ENCODE measurements at regions not wholly inside any gene's neighbourhood (a gene's known extent, or its start where the extent isn't known, plus 50 kb on each side); places are given as distances from the start of the nearest gene placed in this dataset.

DNA sequence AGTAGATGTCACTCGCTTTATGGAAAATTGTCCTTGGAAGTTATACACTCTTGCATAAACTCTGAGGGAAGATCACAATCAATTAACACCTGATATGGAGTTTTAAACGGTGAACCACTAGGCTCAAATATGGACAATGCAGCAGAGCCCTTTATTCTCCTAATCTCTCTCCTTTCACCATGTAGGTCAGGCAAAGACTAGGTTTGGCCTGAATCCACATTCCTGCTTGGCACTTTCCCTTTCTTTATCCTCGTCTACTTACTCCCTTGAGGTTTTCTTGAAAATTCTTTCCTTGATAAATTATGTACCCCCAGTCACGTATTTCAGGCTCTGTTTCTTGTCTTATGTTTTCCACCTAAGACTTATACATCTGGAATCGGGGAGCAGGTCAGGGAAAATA, 751.7 kb downstream of the DACH1 start:
- TF ChIP-seq, protein P1, sequence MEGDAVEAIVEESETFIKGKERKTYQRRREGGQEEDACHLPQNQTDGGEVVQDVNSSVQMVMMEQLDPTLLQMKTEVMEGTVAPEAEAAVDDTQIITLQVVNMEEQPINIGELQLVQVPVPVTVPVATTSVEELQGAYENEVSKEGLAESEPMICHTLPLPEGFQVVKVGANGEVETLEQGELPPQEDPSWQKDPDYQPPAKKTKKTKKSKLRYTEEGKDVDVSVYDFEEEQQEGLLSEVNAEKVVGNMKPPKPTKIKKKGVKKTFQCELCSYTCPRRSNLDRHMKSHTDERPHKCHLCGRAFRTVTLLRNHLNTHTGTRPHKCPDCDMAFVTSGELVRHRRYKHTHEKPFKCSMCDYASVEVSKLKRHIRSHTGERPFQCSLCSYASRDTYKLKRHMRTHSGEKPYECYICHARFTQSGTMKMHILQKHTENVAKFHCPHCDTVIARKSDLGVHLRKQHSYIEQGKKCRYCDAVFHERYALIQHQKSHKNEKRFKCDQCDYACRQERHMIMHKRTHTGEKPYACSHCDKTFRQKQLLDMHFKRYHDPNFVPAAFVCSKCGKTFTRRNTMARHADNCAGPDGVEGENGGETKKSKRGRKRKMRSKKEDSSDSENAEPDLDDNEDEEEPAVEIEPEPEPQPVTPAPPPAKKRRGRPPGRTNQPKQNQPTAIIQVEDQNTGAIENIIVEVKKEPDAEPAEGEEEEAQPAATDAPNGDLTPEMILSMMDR (IDR thresholded peaks at IDR 0.05) = no peak
- no peak for TF ChIP-seq POLR2A (IDR thresholded peaks at IDR 0.05)
